Epithelial cell of esophagus (primary cell): ENCODE measurements at regions not wholly inside any gene's neighbourhood (a gene's known extent, or its start where the extent isn't known, plus 50 kb on each side); places are given as distances from the start of the nearest gene placed in this dataset.
A peak's percentile ranks its signal among the peaks of the same experiment; 100 is the strongest.
"Not testable (repeated sequence)": the region's sequence is repeated elsewhere in the genome, so short reads cannot be mapped to it uniquely, and the experiment has no call there.

Experiments
- DNase-seq: peaks from one replicate; pipeline ENCODE4 v3.0.0; 2010; ENCODE audit warnings: low read depth
- H3K4me3 ChIP-seq: 2 replicates; pipeline ENCODE4 v1.5.1; 2011; ENCODE audit warnings: mild to moderate bottlenecking, low read length, control low read depth

DNA sequence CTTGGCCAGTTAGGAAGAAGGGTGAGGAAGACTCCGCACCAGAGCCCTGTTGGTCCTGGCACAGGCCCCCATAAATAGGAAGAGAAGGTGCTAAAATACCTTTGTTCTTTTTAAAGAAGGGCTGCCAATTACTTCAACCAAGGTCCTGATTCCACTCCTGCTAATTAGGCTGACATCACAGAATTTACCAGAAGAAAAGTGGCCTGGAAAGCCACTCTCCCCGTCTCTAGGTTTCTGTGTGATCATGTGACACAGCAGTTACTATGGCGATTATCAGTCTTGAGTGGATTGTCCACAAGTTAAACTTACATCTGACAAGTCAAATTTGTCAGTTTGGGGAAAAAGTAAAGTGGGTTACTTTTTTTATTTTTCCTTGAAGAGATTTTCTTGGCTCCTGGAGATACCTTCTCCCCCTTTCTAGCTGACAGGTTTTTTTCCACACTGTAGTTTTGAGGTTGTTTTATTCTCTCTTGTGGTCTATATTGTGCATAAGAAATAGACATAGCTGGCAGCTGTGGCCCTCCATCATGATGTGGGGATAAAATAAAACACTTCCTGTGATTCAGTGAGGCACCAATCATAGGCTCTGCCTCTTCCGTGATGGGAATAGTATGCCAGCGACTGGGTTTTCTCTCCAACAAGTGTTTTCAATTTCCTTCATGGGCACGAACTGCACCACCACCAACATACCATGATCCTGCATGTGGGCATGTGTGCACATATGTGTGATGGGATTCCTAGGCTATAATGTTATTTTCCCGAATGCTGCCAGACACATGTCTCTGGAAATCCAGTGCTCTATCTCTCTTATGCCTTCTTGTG, 181.9 kb downstream of the BCL2L11 start:
- not testable (repeated sequence) for DNase-seq

DNA sequence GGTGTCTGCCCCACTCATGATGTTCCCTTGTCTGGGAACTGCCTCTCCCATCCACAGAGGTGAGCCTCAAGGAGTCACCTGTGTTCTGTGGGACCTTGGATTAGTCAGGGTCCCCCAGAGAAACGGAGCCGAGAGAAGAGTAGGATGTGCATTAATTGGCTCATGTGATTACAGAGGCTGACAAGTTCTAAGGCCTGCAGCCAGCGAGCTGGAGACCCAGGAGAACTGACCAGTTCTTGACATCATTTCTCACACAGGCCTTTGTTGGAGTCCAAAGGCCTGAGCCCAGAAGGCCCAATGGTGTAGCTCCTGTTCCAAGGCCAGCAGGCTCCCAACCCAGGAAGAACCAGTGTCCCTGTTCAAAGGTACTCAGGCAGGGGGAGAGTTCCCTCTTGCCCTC, 186.6 kb downstream of the BCL2L11 start:
- DNase-seq, H3K4me3 ChIP-seq: not testable (repeated sequence)

More for the DNA sequence above, 181.9 kb downstream of the BCL2L11 start:
- H3K4me3 ChIP-seq, result not testable (repeated sequence)

DNA sequence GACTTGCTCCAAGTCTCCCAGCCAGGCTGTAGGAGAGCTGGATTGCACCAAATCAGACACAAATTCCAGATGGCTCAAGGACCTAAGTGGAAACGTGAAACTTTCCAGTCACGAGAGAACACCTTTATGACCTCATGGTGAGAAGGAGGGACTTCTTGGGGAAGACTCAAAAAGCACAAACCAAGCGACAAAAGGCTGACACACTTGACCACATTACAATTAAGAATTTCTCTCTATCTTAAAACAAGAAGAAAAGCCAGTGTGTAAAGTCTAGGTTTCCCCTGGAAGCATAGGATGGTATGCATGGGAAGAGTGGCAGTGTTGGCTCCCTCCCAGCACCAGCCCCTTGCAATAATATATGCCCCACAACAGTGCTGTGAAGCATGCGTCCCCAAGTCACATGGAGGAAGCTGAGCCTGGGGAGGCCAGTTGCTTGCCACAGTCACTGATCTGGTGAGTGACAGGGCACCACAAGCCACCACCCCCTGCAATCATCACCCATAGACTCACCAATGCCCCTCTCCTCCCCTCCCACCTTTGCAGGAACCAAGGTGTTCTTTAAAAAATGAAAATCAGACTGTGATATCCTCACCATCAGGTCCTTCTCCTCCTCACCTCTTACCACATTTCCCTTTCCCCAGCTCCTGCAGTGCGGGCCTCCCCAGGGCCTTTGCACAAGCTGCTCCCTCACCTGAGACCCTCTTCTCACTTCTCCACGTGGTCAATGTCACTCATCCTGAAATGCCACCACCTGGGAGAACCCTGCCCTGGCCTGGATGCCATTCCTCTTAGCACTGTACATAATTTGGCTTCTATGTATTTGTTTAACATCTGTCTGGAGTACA, 188.7 kb downstream of the BCL2L11 start:
- DNase-seq, H3K4me3 ChIP-seq: not testable (repeated sequence)

- H3K4me3 ChIP-seq, DNase-seq: not testable (repeated sequence)
These were observed 189.7 kb downstream of the BCL2L11 start for GRCh38 chr2:111310395-111310794.

- not testable (repeated sequence) for H3K4me3 ChIP-seq, DNase-seq
These were observed 190.9 kb downstream of the BCL2L11 start for GRCh38 chr2:111311568-111311967.

DNA sequence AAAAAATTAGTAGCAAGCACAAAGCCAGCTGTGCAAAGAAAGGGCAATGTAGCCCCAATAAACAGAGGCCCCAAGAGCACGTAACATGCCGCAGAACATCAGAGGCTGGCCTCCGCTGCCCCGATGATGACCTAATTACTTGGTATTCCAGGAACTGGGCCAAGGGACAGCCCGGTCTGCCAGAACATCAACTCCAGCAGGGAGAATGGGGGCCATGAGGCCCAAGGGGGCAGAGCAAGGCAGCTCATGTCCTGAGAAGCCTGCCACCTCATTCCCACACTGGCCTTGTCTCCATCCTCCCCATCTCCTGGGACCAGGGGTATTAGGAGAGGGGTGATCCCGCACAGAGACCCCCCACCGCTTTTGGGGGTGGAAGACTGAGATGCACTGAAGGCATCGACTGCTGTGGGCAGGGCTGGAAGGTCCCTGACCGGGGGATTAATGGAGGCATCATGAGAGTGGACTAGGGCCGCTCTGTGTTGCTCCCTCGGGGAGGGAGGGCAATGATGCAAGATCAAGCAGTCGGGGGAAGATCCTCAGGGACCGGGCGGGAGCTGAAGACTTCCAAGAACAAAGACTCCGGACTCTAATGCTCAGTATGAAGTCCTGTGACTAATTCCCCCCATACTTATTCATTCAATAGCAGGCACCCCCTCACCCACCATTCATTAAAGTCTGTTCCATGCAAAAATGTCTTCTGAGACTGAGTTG, 192.3 kb downstream of the BCL2L11 start:
- DNase-seq, H3K4me3 ChIP-seq: not testable (repeated sequence)

GRCh38 chr2:111313711-111314110, 193.0 kb downstream of the BCL2L11 start:
- not testable (repeated sequence) for DNase-seq, H3K4me3 ChIP-seq

- not testable (repeated sequence) for H3K4me3 ChIP-seq, DNase-seq
These were observed 194.6 kb downstream of the BCL2L11 start for GRCh38 chr2:111315188-111315917.

GRCh38 chr2:111316221-111316741, 195.6 kb downstream of the BCL2L11 start:
- DNase-seq, result not testable (repeated sequence)

GRCh38 chr2:111316881-111317549, 196.3 kb downstream of the BCL2L11 start:
- not testable (repeated sequence) for H3K4me3 ChIP-seq, DNase-seq

More at GRCh38 chr2:111316221-111316741, 195.6 kb downstream of the BCL2L11 start:
- not testable (repeated sequence) for H3K4me3 ChIP-seq

DNA sequence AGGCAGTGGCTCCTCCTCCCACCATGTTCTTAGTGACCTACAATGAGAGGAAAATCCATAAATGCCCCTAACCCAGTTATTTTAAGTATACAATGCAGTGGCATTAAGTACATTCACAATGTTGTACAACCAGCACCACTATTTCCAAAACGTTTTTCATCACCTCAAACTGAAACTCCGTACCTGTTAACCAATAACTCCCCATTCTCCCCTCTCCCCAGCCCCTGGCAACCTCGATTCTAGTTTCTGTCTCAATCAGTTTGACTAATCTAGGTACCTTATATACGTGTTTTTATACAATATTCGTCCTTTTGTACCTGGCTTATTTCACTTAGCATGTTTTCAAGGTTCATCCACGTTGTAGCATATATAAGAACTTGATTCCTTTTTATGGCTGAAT, 198.8 kb downstream of the BCL2L11 start:
- not testable (repeated sequence) for H3K4me3 ChIP-seq, DNase-seq

GRCh38 chr2:111320264-111320663, 199.6 kb downstream of the BCL2L11 start:
- DNase-seq, H3K4me3 ChIP-seq: not testable (repeated sequence)

- peak; percentile 59 for DNase-seq
- not testable (repeated sequence) for H3K4me3 ChIP-seq
These were observed 200.3 kb downstream of the BCL2L11 start for GRCh38 chr2:111320965-111321364.

GRCh38 chr2:111323384-111323783, 202.7 kb downstream of the BCL2L11 start:
- not testable (repeated sequence) for H3K4me3 ChIP-seq

GRCh38 chr2:111327726-111328125, 207.0 kb downstream of the BCL2L11 start:
- DNase-seq, result not testable (repeated sequence)

More at GRCh38 chr2:111323384-111323783, 202.7 kb downstream of the BCL2L11 start:
- not testable (repeated sequence) for DNase-seq

GRCh38 chr2:111329309-111329708, 208.6 kb downstream of the BCL2L11 start:
- DNase-seq, H3K4me3 ChIP-seq: not testable (repeated sequence)

More at GRCh38 chr2:111327726-111328125, 207.0 kb downstream of the BCL2L11 start:
- not testable (repeated sequence) for H3K4me3 ChIP-seq

- not testable (repeated sequence) for DNase-seq, H3K4me3 ChIP-seq
These were observed 210.5 kb downstream of the BCL2L11 start for GRCh38 chr2:111331099-111331724.
